ENCODE measurements at regions not wholly inside any gene's neighbourhood (a gene's known extent, or its start where the extent isn't known, plus 50 kb on each side); places are given as distances from the start of the nearest gene placed in this dataset.

GRCh38 chr5:12109075-12109688 is 204.9 kb upstream of the CTNND2 start:
- no peak overlapping the region for H3K4me3 ChIP-seq (ENCODE audit: low read depth, low read length, poor library complexity, severe bottlenecking)
- no peak overlapping the region for H3K27ac ChIP-seq (ENCODE audit: low read depth, low read length, poor library complexity, severe bottlenecking)
- CTCF ChIA-PET (ENCODE audit: unreplicated experiment): no interaction called here
- no TSS peak for BruUV-seq (replicated peaks)
- H3K4me1 ChIP-seq (ENCODE audit: insufficient read depth, low read length, poor library complexity, severe bottlenecking): no peaks in the 10 kb centered on the region
- no peaks in the 10 kb centered on the region for H3K79me2 ChIP-seq (ENCODE audit: insufficient read depth, low read depth, low read length)
- POLR2A ChIA-PET: no interaction called here
- no peaks in the 10 kb centered on the region for H3K9me3 ChIP-seq (ENCODE audit: low read length)
- H3K9me2 ChIP-seq (ENCODE audit: insufficient read depth, low read length): no peaks in the 10 kb centered on the region
- TF ChIP-seq EZH2phosphoT487 (IDR thresholded peaks at IDR 0.05; ENCODE audit: borderline replicate concordance, low read depth, low read length): no peak
- TF ChIP-seq, protein P1, sequence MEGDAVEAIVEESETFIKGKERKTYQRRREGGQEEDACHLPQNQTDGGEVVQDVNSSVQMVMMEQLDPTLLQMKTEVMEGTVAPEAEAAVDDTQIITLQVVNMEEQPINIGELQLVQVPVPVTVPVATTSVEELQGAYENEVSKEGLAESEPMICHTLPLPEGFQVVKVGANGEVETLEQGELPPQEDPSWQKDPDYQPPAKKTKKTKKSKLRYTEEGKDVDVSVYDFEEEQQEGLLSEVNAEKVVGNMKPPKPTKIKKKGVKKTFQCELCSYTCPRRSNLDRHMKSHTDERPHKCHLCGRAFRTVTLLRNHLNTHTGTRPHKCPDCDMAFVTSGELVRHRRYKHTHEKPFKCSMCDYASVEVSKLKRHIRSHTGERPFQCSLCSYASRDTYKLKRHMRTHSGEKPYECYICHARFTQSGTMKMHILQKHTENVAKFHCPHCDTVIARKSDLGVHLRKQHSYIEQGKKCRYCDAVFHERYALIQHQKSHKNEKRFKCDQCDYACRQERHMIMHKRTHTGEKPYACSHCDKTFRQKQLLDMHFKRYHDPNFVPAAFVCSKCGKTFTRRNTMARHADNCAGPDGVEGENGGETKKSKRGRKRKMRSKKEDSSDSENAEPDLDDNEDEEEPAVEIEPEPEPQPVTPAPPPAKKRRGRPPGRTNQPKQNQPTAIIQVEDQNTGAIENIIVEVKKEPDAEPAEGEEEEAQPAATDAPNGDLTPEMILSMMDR (conservative IDR thresholded peaks at IDR 0.05; ENCODE audit: low read length): no peak
- no peak for DNase-seq (ENCODE audit: low spot score)
- H3K36me3 ChIP-seq (ENCODE audit: insufficient read depth, low read length): no peaks in the 10 kb centered on the region
- intact Hi-C loops (cut with micrococcal nuclease; ENCODE audit: unreplicated experiment): no loop called here
- H4K20me1 ChIP-seq (ENCODE audit: insufficient read depth, low read length): no peaks in the 10 kb centered on the region
- H2AFZ ChIP-seq (ENCODE audit: low read length): no peak overlapping the region
- no peak overlapping the region for H3K4me2 ChIP-seq (ENCODE audit: low read length)

DNA sequence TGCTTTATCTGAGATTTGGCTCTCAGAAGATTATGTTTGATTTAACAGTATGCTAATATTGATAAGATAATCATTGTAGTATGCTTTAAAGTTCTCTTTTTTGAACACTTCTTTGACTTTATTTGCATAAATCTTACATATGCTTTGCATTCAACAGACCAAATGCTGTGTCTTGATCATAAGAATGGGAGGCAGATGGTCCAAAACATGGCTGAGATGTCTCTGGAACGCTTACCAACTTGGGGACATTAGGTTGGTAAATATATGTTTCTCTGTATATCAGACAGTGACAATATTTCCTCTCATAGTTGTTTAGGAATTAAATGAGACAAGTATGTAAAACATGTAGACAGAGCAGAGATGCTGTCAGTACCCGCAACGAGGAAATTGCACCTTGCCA is 197.9 kb upstream of the CTNND2 start:
- Histone ChIP-seq H3K79me2 (ENCODE audit: insufficient read depth, low read depth, low read length) (no peaks in the 10 kb centered on the region), H3K9me3 (ENCODE audit: low read length) (no peaks in the 10 kb centered on the region), H3K4me1 (ENCODE audit: insufficient read depth, low read length, poor library complexity, severe bottlenecking) (no peaks in the 10 kb centered on the region), H4K20me1 (ENCODE audit: insufficient read depth, low read length) (no peaks in the 10 kb centered on the region), H3K4me2 (ENCODE audit: low read length) (no peak overlapping the region), H3K4me3 (ENCODE audit: low read depth, low read length, poor library complexity, severe bottlenecking) (no peak overlapping the region), H3K27ac (ENCODE audit: low read depth, low read length, poor library complexity, severe bottlenecking) (no peak overlapping the region), H2AFZ (ENCODE audit: low read length) (no peak overlapping the region), H3K9me2 (ENCODE audit: insufficient read depth, low read length) (no peaks in the 10 kb centered on the region), H3K36me3 (ENCODE audit: insufficient read depth, low read length) (no peaks in the 10 kb centered on the region)
- TF ChIP-seq, protein P1 (conservative IDR thresholded peaks at IDR 0.05; ENCODE audit: low read length): no peak
- TF ChIP-seq EZH2phosphoT487 (IDR thresholded peaks at IDR 0.05; ENCODE audit: borderline replicate concordance, low read depth, low read length): no peak
- ChIA-PET POLR2A (no interaction called here), CTCF (ENCODE audit: unreplicated experiment) (no interaction called here)
- intact Hi-C loops (cut with micrococcal nuclease; ENCODE audit: unreplicated experiment): no loop called here
- no TSS peak for BruUV-seq (replicated peaks)
- DNase-seq (ENCODE audit: low spot score): no peak

GRCh38 chr5:12100542-12100941 is 196.3 kb upstream of the CTNND2 start:
- Histone ChIP-seq H3K36me3 (ENCODE audit: insufficient read depth, low read length) (no peaks in the 10 kb centered on the region), H3K27ac (ENCODE audit: low read depth, low read length, poor library complexity, severe bottlenecking) (no peak overlapping the region), H3K9me2 (ENCODE audit: insufficient read depth, low read length) (no peaks in the 10 kb centered on the region), H4K20me1 (ENCODE audit: insufficient read depth, low read length) (no peaks in the 10 kb centered on the region), H3K9me3 (ENCODE audit: low read length) (no peaks in the 10 kb centered on the region), H3K4me3 (ENCODE audit: low read depth, low read length, poor library complexity, severe bottlenecking) (no peak overlapping the region), H3K79me2 (ENCODE audit: insufficient read depth, low read depth, low read length) (no peaks in the 10 kb centered on the region), H3K4me2 (ENCODE audit: low read length) (no peak overlapping the region), H3K4me1 (ENCODE audit: insufficient read depth, low read length, poor library complexity, severe bottlenecking) (no peaks in the 10 kb centered on the region), H2AFZ (ENCODE audit: low read length) (no peak overlapping the region)
- intact Hi-C loops (cut with micrococcal nuclease; ENCODE audit: unreplicated experiment): no loop called here
- no peak for DNase-seq (ENCODE audit: low spot score)
- CTCF ChIA-PET (ENCODE audit: unreplicated experiment): no interaction called here
- TF ChIP-seq EZH2phosphoT487 (IDR thresholded peaks at IDR 0.05; ENCODE audit: borderline replicate concordance, low read depth, low read length): no peak
- TF ChIP-seq, protein P1 (conservative IDR thresholded peaks at IDR 0.05; ENCODE audit: low read length): no peak
- POLR2A ChIA-PET: no interaction called here
- no TSS peak for BruUV-seq (replicated peaks)
